ENCODE measurements at regions not wholly inside any gene's neighbourhood (a gene's known extent, or its start where the extent isn't known, plus 50 kb on each side); places are given as distances from the start of the nearest gene placed in this dataset.

DNA sequence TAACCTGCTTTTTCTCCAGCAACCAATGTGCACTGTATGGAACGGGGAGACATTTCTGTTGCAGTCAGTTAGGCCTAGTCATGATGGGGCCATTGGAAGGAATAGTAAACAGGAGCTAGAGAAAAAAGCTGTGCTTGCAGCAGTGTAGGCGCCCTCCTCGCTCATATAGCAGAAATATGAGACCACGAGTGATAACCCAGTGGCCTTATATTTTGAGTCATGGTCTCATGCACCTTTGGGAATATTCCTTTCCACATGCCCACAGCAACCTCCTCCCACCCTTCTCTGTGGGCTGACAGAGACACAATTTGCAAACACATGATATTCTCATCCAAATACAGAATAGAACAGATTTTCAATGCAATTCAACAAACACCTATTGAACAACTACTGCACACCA lies 248.9 kb upstream of the CITED2 start:
- TF ChIP-seq, protein P1, sequence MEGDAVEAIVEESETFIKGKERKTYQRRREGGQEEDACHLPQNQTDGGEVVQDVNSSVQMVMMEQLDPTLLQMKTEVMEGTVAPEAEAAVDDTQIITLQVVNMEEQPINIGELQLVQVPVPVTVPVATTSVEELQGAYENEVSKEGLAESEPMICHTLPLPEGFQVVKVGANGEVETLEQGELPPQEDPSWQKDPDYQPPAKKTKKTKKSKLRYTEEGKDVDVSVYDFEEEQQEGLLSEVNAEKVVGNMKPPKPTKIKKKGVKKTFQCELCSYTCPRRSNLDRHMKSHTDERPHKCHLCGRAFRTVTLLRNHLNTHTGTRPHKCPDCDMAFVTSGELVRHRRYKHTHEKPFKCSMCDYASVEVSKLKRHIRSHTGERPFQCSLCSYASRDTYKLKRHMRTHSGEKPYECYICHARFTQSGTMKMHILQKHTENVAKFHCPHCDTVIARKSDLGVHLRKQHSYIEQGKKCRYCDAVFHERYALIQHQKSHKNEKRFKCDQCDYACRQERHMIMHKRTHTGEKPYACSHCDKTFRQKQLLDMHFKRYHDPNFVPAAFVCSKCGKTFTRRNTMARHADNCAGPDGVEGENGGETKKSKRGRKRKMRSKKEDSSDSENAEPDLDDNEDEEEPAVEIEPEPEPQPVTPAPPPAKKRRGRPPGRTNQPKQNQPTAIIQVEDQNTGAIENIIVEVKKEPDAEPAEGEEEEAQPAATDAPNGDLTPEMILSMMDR (IDR thresholded peaks at IDR 0.05): no peak
- no peak for TF ChIP-seq POLR2A (IDR thresholded peaks at IDR 0.05)
